Activated effector memory CD4-positive, alpha-beta T cell treated with Interleukin-2 at 50 U/mL for 16 hours (primary cell): ENCODE measurements at regions not wholly inside any gene's neighbourhood (a gene's known extent, or its start where the extent isn't known, plus 50 kb on each side); places are given as distances from the start of the nearest gene placed in this dataset.

Experiments
- DNase-seq: peaks from one replicate; pipeline ENCODE4 v3.0.0-alpha.2; 2020

- DNase-seq, result no peak
Observed at GRCh38 chr6:210778-211374, 81.4 kb upstream of the DUSP22 start.

- DNase-seq, result no peak
Observed at GRCh38 chr6:211871-212497, 80.3 kb upstream of the DUSP22 start.

GRCh38 chr6:213284-213683 is 79.0 kb upstream of the DUSP22 start:
- no peak for DNase-seq

- no peak for DNase-seq
Observed at GRCh38 chr6:214428-214827, 77.9 kb upstream of the DUSP22 start.

- DNase-seq, result peak; percentile 35
Observed at GRCh38 chr6:215335-216034, 76.8 kb upstream of the DUSP22 start.

- no peak for DNase-seq
Observed at GRCh38 chr6:217048-217659, 75.1 kb upstream of the DUSP22 start.

GRCh38 chr6:218153-219018 is 73.9 kb upstream of the DUSP22 start:
- DNase-seq, result no peak

- DNase-seq, result no peak
Observed at GRCh38 chr6:219019-219570, 73.2 kb upstream of the DUSP22 start.

- no peak for DNase-seq
Observed at GRCh38 chr6:219641-220198, 72.6 kb upstream of the DUSP22 start.

- no peak for DNase-seq
Observed at GRCh38 chr6:220312-220711, 72.0 kb upstream of the DUSP22 start.

- no peak for DNase-seq
Observed at GRCh38 chr6:220721-221475, 71.4 kb upstream of the DUSP22 start.

GRCh38 chr6:221531-222349 is 70.5 kb upstream of the DUSP22 start:
- DNase-seq, result no peak

- no peak for DNase-seq
Observed at GRCh38 chr6:222468-222867, 69.8 kb upstream of the DUSP22 start.

GRCh38 chr6:223136-223535 is 69.2 kb upstream of the DUSP22 start:
- no peak for DNase-seq

GRCh38 chr6:223763-224162 is 68.5 kb upstream of the DUSP22 start:
- DNase-seq, result no peak

GRCh38 chr6:224350-224749 is 67.9 kb upstream of the DUSP22 start:
- no peak for DNase-seq

- peak; percentile 65 for DNase-seq
Observed at GRCh38 chr6:225121-225721, 67.1 kb upstream of the DUSP22 start.

GRCh38 chr6:225907-226306 is 66.4 kb upstream of the DUSP22 start:
- no peak for DNase-seq

GRCh38 chr6:226516-227073 is 65.7 kb upstream of the DUSP22 start:
- no peak for DNase-seq
